IPS DF 4.7 (cell line): ENCODE measurements at regions not wholly inside any gene's neighbourhood (a gene's known extent, or its start where the extent isn't known, plus 50 kb on each side); places are given as distances from the start of the nearest gene placed in this dataset.

Source experiments
- DNase-seq: peaks from one replicate; pipeline ENCODE4 v3.0.0-alpha.2; 2013; ENCODE audit warnings: low spot score; ENCODE audit errors: extremely low read depth

GRCh38 chr7:47221826-47222225 lies 360.1 kb downstream of the TNS3 start:
- DNase-seq = no peak

DNA sequence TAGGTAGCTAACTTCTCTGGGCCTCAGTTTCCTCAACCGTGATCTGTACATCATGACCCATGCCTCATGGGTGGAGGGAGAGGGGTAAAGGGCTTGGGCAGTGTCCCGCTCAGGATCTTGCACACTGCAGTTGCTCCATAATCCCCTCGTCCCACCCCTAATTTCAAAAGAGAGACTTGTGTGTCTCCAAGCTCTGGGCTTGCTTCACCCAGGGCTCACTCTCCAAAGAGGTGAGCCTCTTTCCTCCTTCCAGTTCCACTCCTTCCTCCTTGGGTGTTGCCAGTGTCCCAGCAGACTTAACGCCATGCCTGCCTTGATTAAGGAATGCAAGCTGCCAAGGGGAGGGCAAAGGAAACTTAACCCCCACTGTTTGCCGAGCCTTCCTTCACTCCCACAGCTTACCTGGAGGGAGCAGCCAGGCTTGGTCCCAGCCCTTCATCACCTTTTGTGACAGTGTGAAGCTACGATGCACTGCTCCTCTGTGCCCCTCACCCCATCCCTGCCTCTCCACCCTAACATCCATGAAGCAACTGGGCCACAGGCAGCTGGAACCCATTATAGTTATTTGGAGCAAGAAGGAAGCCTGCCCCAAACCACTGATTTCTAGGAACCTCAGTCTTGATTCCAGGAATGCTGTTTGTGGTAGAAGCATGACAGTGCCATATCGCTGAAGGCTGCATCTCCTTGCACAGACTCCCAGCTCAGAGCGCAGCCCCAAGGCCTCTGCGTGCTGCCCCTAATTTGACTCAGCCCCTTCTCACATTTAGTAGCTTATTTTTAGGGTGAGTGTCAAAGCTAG lies 363.3 kb downstream of the TNS3 start:
- no peak for DNase-seq

DNA sequence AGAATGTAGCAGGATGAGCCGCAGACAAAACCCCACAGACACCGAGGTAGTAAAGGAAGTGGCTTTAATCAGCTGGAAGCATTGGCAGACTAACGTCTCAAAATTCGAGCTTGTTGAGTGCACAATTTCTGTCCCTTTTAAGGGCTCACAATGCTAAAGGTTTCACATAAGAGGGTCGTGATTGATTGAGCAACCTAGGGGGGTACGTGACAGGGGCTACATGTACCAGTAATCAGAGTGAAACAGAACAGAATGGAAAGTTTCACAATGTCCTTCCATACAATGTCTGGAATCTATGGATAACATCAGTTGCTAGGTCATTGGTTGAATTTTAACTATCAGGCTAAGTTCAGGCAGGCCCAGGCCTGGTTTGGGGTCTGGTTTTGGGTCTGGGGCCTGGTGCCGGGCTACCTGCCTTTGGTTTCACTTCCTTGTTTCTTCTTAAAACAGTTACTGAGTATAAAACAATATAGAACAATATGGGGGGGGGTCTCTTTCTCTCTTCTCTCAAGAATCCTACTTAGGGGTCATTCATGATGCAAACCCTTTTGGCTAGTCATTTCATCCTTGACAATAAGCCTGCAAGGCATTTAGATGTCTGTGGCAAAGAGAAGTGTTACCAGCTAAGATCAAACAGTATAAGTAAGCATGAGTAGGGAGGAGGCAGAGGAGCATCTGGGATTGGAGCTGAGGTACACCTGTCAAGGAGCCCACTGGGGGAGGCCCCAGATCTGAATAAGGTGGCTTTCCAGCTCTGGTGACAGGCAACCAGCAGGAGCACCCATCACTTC lies 364.1 kb downstream of the TNS3 start:
- no peak for DNase-seq

DNA sequence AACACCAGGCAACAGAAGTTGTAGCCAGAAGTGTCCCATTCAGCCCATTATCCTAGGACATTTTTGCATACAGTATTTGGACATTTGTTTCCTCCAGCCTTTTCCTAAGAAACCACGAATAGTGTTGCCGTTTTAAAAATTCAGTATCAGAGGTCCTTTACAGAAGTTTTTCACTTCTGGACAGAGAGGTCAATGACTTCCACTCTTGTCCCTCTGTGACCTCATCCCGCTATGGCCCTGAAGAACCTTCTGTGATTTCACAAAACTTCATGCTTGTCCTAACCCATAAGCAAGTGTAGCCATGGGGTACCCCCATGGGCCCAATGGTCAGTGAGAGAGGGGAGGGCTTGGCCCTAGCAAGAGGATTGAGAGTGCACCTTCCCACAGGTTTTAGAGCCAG lies 364.8 kb downstream of the TNS3 start:
- DNase-seq = no peak

GRCh38 chr7:47216439-47216838 lies 365.5 kb downstream of the TNS3 start:
- DNase-seq = no peak

- no peak for DNase-seq
Observed at GRCh38 chr7:47215640-47216039, 366.3 kb downstream of the TNS3 start.

DNA sequence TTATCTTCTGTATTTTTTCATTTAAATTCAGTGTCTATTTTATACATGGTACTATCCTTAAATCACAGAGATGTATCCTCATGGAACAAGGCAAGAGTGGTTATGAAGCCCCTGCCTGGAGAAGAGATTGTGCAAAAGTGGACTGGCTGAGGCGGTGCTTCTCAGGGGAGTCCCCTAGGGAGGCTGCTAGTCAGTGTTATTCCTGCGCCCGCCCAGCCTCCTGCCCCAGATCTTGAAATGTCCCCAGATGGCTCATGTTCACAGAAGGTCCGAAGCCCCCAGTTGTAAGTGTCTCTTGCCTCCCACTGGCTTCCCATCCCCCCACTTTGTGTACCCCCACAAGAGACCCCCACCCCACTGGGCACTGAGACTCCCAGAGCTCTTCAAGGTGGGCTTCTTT lies 366.9 kb downstream of the TNS3 start:
- DNase-seq = no peak

DNA sequence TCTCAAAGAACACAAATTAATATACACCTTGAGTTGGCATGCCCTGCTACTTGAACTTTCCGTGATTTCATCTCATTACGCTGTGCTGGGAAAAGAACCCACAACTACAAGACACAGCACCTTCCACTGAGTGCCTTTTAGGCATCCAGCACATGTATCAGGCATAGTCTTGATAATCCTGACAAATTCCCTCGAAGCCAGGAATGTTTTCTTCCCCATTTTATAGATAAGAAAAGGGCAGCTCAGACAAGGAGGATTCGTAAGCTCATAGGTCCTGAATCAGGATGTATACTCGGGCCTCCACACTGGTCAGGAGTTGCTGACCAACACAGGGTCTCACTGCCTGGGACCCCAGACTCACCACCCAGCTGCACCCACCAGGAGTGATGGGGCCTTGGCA lies 368.6 kb downstream of the TNS3 start:
- no peak for DNase-seq

GRCh38 chr7:47211519-47211973 lies 370.4 kb downstream of the TNS3 start:
- DNase-seq = no peak

GRCh38 chr7:47210281-47210854 lies 371.5 kb downstream of the TNS3 start:
- DNase-seq = no peak

- no peak for DNase-seq
Observed at GRCh38 chr7:47207956-47208355, 374.0 kb downstream of the TNS3 start.

DNA sequence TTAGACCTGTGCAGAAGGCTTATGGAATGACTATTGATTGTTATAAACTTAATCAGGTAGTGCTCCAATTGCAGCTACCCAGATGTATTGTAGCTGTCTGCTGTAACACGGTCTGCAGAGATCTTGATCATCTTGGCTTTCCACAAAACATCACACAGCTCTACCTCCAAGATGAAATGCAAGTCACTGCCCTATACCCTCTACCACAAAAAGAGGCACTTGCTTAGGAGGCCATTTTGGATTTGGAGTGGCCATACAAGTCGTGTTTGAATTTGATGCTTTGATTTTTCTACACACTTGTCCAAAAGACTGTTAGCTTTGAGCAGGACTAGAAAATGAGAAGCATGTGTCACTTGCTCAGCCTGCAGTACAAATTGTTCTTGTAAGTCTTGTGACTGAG lies 377.2 kb downstream of the TNS3 start:
- no peak for DNase-seq

DNA sequence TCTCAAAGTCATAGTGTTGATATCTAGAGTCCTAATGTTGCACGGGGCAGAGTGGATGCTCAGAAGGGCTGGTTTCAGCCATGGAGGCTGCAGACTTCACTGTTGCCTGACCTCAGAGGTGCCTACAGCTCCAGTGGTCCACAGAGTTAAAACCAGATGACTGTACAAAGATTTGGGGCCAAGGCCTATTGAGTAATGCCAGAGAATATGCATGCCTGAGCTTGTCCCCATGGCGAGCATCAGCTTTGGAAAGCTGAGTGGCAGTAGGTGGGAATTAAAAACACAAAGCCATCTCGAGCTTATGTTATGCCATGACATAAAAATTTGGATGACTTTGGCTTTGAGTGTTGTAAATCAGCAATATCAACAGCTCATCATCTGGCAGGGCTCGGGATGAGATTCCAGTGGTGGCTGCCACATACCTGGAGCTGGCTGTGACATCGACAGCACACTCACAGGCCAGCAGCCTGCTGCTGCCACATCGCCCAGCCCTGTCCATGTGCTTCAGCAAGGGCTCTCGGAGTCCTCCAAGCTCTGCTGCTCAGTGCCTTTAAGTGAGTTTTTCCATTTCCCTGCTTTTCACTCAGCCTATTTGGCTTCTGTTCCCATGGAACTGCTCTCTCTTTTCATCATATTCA lies 379.6 kb downstream of the TNS3 start:
- no peak for DNase-seq

GRCh38 chr7:47198159-47198558 lies 383.8 kb downstream of the TNS3 start:
- no peak for DNase-seq

DNA sequence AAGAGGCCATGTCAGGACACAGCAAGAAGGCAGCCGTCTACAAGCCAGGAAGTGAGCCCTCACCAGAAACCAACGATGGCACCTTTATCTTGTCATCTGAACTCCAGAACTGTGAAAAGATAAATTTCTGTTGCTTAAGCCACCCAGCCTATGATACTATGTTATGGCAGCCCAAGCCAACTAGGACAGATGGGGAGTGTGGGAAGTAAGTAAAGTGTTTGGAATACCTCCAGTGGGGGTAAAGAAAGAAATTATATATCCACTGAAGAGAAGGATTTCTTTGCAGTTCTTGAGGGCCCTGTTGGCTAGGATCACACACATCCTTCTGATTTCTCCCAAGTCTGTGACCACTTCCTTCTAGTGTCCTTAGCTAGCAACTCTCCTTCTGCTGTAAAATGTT lies 384.4 kb downstream of the TNS3 start:
- DNase-seq = no peak

DNA sequence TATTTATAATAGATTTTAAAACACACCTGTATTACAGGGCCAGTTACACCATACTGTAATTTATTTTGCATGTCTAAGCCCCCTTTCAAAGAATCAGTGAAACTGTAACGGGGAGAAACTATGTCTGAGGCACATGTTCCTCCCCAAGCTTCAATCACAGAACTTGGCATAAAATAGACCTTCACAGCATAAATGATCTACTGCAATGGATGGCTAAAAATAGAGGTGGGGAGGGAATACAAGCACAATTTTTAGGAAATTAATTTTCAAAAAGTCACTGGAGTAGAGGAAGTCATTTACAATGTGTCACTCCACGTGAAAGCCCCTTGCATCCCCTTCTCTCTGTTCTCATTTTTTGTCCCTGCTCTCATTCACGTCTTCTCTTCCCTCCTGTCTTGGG lies 385.2 kb downstream of the TNS3 start:
- no peak for DNase-seq

- no peak for DNase-seq
Observed at GRCh38 chr7:47196106-47196645, 385.7 kb downstream of the TNS3 start.

DNA sequence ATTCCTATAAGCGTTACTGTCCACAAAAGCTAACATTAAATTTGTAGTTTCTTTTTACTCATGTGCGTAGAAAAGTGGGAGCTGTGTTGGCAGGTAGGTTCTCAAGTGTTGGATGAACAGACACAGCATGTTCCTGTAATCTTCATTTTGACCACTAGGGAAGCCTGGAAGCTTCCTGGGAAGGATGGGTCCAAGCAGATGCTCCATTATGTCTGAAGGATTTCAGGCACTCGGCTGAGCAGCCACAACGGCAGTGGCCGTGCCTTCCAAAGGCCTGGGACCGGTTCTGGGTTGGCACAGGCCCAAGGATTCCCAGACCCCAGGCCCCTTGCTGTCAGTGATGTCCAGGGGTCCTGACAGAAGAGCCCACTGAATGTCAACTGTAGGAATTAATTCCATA lies 386.3 kb downstream of the TNS3 start:
- no peak for DNase-seq

DNA sequence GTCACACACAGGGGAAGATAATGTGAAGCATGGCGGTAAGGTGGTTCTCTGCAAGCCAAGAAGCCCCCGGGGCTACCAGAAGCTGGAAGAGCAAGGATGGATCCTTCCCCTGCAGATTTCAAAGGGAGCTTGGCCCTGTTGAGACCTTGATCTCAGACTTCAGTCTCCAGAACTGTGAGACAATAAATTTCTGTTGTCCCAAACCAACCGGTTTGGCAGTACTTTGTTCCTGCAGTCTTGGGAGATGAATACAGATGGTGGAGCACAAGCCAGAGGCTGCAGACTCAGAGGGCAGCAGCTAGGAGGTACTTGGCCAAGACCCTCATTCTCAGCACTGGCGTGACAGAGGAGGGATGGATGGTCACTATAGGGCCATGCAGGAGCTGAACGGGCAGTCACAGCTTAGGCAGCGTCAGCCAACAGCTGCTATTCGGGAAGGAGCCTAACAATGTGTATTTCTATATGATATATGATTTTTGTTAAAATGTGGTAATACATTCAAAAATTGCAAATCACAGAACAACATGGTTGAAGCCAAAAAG lies 387.3 kb downstream of the TNS3 start:
- no peak for DNase-seq

- DNase-seq = no peak
Observed at GRCh38 chr7:47192978-47193377, 388.9 kb downstream of the TNS3 start.

DNA sequence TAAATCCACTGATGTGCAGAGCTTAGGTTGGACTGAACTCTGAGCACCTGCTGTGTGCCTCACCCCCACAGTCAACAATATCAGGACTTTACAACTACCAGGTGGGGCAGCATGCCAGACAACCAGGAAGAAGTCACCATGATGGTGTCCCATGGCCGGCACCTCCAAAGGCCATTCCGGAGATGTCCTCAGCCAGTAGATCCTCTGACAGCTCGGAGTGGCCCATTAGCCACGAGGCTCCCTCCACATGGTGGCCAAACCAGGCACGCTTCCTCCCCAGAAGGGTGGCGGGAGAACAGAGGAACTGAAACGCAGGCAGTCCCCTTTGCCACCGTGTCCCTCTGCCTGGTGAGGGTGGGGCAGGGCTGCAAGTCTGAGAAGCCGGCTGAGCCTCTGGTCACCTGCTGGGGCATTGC lies 390.0 kb downstream of the TNS3 start:
- DNase-seq = no peak
